Thyroid gland (tissue), 4 donors: ENCODE measurements at regions not wholly inside any gene's neighbourhood (a gene's known extent, or its start where the extent isn't known, plus 50 kb on each side); places are given as distances from the start of the nearest gene placed in this dataset.

Experiments used
- CTCF ChIP-seq, 6 experiments: fragments of 200-600 bp in 3 of 6; fragments of 450-650 bp in 3 of 6; sonication (generic) in 3 of 6; IDR thresholded peaks; one replicate each; pipeline ENCODE4 v1.5.1; 2016 to 2019; ENCODE audit warnings: antibody characterized with exemption in 6 of 6, mild to moderate bottlenecking in 2 of 6, inconsistent platforms in 1 of 6, moderate library complexity in 1 of 6
- POLR2A ChIP-seq, 2 donors: fragments of 450-650 bp; IDR thresholded peaks; one replicate each; pipeline ENCODE4 v1.6.1; 2017; ENCODE audit warnings: antibody characterized with exemption in 2 of 2, mild to moderate bottlenecking in 2 of 2, moderate library complexity in 1 of 2

GRCh38 chr5:112574536-112574935 lies 155.5 kb upstream of the EPB41L4A start:
- TF ChIP-seq CTCF (IDR thresholded peaks at IDR 0.05): no peak
- TF ChIP-seq POLR2A (IDR thresholded peaks at IDR 0.05): no peak
